Stimulated activated CD4-positive, alpha-beta T cell treated with anti-CD3 and anti-CD28 coated beads, Interleukin-1b, Interleukin-23, amount 100 ng/mL, for 4 hours (primary cell): ENCODE measurements at regions not wholly inside any gene's neighbourhood (a gene's known extent, or its start where the extent isn't known, plus 50 kb on each side); places are given as distances from the start of the nearest gene placed in this dataset.
"Not testable (repeated sequence)": the region's sequence is repeated elsewhere in the genome, so short reads cannot be mapped to it uniquely, and the experiment has no call there.

Experiments used
- DNase-seq, 2 donors: peaks; one replicate each; pipeline ENCODE4 v3.0.0-alpha.2; 2020; ENCODE audit warnings: low read depth in 2 of 2

DNA sequence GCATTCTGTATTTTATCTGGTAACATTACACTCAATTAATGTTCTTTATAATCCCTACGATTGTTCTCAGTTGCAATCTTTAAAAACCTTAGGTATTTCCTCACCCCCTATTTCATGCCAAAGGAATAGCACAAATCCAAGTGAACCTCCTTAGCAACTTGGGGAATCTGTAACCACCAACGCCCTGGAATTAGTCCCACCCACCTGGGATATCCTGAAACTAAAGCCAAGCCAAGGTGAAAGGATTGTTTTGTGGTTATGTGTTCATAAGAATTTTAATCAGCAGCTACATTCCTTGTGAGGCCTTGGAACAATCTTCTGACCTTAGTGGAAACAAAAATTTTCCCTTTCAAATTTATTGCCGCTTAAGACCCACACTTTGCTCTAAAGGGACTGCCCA lies 908.7 kb downstream of the TTLL7 start:
- no peak for DNase-seq

DNA sequence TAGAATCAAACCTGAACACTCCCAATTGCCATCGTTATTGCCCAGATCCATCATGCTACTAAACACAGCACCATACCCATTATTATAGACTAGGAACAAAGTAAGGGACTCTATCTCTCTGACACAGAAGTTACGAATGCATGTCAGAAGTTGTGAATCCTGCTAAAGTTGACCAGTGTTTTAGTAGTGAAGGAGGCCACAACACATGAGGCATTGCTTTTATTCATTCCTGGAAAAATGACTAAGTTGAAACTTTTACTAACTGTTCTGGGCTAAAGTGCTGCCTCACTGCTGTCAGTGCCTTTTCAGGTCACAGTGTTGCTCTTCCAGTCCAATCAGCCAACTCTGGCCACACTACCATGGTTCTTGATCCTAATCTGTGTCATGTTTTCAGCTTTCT lies 911.1 kb downstream of the TTLL7 start:
- DNase-seq = no peak

DNA sequence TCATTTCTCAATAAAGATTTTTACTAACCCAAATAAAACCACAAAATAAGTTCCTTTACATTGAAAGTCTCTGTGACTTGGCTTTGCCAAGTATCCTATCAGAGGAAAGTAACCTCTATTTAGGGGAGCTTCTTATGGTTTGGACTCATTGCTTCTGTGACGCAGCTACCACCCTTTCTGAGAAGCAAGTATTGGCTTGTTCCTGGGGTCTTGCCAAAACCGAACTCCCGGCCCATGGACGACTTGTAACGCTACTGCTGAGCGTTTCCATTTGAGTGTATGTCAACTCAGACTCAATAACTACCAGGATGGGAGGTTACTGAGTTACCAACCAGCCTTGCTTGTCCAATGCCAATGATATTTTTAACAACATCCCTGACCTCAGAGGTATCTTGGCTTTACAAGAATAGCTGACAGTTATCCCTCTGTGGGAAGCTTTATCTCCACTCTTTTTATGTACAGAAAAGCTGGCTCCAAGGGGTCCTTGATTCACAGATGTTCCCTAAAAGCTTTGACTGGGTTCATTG lies 911.9 kb downstream of the TTLL7 start:
- no peak for DNase-seq

DNA sequence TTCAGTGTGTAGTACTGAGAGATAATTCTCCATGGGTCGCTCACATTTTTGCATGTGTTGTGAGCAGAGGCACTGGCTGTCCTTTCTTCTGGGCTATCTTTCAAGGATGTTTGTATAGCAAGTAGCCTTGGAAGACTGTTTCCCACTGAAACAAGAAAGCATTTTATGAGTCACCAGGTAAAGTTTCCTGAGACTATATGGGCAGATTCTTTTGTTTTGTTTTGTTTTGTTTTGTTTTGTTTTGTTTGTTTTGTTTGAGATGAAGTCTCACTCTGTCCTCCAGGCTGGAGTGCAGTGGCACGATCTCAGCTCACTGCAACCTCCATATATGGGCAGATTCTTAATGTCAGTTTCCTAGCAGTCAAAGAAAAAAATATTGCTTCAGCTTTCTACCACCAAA lies 912.6 kb downstream of the TTLL7 start:
- no peak for DNase-seq

DNA sequence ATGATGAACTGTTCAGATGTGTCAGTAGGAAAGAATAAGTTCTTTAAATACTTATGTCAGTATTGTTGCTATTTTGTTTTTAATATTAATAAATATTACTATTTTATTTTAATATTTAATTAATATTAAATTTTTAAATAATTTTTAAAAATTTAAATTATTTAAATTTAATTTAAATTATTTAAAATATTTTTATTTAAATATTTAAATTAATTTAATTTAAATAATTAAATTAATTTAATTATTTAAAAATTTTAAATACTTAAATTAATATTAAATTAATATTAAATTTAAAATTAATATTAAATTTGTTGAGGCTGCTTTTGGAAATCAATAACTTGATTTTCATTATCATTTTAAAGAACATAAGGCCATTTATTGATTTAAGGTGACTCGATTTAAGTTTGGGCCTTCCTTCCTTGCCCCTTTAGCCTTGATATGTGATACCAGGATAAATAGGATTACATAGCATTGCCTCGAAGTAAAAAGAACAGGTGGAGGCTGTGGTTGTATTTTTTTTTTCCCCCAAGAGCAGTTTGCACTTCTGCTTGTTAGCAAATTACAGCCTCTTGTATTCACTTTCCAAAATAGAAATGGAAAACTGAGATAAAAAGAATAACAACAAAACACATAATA lies 915.2 kb downstream of the TTLL7 start:
- no peak for DNase-seq

DNA sequence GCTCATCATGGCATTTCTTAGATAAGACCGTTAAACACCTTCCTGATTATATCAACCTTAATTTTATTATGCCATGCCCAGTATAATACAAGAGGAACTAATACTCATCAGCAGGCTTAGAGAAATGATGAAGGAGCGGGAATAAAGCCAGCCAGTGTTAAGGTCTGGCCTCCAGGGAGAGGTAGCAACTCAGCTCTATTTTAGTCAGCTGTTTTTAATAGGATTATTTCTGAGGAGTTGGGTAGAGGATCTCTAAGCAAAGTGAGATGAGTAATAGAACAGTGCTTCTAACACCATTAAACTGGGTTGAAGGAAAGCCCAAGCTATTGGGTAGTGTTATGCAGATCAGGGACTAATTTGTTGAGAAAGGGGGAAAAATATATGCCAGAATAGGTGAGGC lies 921.5 kb downstream of the TTLL7 start:
- DNase-seq = no peak

DNA sequence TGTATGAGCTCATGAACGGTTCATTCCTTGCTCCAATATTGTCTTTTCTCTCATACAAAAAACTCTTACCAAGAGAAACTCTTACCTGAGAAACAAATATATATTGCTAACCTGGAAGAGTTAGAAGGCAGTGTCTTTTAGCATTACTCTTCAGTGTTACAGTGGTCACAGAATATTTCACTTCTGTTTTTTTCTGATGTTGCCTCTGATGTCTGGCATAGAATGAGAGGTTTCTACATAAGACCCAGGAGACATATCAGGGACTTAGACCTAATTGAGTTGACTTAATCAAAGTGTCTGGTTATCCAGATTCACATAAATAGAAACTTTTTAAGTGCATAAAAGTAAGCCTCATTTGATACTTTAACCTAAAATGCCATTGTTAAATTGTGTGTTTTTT lies 923.8 kb downstream of the TTLL7 start:
- no peak for DNase-seq

DNA sequence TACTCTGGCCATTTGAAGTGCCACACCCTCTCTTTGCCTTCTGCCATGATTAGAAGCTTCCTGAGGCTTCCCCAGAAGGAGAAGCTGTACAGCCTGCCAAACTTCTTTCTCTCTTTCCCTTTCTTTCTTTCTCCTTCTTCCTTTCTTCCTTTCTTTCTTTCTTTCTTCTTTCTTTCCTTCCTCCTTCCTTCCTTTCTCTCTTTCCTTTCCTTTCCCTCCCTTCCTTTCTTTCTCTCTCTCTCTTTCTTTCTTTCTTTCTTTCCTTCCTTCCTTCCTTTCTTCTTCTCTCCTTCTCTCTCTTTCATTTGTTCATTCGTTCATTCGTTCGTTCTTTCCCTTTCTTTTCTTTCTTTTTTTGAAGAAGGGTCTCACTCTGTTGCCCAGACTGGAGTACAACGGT lies 931.0 kb downstream of the TTLL7 start:
- DNase-seq = no peak

DNA sequence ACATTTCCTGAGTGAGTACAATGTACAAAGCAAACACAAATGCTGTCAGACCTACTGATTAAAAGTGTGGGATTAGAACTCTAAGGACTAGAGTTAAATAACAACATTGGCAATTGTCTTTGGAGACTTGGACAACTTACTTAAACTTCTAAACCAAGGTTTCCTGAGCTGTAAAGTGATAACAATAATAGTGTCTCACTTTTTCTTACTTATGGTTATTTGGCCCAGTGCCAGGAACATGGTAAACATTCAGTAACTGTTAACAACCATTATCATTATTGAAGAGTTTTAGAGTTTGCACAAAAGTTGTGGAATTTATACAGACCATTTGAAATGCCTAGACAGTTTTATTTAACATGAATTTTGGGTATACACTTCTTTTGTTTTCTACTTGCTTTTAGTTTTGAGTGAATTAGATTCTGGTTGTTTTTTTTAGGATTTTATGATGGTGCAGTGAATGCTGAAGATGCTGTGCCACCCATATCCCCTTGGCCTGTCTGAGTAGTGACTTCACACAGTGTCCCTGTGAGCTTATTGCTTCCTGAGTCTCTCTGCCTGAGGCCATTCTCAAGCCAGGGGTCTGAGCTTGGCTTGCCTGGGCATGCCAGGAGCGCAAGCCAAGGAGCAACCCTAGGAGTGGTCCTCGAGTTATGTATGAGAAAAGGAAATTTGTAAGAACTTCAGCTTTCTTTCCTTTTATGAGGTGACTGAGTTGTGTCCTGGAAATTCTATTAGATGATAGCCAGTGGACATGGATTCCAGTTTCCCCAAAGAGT lies 932.8 kb downstream of the TTLL7 start:
- DNase-seq = no peak

DNA sequence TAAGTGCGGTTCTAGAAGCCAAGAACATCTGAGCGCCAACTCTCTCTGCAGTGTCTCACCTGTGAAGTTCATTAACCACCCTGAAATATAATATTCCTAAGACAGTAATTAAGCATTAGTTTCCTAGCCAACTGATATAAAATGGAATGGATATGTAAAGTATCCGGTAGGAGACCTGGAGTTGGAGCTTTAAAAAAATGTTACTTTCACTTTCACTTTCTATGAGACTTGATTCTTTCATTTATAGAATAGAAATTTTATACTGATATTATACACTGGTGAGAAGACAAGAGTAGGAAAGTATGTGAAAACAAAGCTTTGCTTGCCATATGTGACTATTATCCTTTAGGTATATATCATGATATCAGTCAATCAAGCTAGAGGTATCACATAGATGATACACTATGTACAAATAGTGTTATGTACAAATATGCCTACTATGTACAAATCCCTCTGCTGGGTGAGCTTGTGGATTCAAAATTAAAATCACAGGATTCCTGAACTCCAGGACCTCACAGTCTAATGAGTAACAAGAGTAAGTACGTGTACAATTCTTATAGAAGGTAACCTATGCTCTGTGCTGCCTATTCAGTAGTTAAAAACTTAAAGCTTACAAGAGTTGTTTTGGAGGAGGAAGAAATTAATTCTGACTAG lies 934.2 kb downstream of the TTLL7 start:
- no peak for DNase-seq

DNA sequence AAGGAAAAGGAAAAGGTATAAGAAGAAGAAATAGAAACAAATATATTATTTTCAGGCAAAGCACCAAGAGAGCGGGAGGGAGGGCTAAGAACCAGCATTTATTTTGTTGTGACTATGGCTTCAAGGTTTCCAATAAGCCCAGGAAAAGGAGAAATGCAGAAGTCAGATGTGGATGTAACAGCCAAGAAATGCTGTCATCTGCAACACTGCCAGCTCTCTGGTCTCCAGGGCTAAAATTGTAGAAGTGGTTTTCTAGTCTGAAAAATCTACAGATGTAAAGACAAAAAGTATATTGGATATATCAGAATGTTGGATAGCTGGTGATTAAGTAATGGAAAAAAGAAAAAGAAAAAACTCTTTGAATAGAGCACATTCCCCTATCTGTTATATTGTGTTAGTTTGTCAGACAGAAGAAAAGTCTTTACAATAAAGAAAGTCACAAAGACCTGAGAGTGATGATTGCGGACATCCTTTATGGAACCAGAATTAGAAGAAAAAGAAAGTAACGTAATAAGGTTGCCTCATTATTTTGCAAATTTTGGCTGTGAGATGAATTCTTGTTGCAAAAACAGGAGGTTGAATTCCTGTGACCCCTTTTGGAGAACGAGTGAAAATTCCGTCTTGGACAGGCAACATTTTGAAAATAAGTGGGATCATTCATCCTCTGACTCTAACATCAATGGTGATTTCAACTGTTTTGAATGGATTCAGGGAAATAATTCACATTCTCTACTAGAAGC lies 938.1 kb downstream of the TTLL7 start:
- DNase-seq = no peak

DNA sequence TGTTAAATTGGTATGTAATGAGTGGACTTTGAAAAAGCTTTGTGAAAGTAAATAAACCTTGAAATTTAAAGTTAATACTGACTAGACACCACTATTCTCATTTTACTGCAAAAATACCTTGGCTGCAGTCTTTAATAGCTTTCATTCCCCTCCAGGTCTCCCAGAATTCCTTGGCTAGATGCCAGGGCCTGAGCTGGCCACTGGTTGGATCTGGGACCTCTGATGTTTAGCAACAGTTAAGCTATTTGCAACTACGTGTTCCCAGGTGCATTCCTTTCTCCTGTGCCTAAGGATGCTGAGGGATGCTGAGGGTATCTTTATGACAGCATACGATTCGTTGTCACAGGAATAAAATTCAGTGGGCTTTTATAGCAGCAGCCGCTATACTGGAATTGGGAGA lies 938.7 kb downstream of the TTLL7 start:
- no peak for DNase-seq

DNA sequence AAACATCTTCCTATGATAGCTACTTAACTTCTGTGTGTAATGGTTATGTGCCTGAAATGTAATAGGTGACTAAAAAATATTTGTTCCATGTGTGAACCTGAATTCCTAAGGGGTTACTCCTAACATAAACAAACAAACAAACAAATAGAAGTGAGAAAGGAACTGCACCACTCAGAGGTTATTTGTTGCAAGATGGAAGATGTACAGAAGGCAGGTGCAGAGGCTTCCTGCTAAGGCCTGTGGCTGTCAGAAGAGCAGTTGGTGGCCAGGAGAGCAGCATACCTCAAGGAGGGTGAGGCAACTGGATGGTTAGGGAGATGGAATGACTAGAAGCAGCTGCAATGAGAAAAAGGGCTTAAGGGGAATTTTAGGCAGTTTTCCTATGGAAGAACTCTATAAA lies 940.6 kb downstream of the TTLL7 start:
- DNase-seq = no peak

DNA sequence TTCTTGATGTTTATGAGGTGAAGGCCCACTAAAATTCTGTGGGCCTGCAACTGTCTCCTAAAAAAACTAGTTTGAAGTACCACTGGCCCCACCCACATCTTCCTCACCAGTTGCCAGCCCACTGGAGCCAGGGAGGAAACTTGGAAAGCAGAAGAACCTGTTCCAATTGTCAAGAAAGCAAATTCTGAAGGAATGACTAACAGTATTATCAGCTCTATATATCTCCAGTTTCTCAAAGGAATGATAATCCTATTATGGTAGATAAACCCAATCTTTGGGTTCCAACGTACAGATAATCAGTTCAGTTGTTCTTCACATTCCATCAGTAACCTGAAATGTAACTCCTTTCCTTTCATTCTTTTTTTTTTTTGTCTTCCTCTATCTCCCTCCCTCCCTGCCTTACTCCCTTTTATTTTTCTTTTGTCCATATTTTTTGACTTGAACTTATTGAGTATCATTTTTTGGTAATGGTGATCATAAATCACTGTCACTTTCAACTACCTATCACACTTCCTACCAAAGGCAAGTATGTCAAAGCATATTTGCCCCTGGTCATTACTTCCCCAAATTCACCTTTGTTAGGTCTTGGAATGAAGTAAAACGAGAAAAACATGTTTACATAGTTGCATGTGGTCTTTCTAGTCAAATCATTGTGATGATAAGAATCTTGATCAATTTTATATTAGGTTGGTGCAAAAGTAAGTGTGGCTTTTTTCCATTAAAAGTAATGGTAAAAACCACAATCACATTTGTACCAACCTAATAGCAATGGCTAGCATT lies 943.4 kb downstream of the TTLL7 start:
- DNase-seq = no peak

DNA sequence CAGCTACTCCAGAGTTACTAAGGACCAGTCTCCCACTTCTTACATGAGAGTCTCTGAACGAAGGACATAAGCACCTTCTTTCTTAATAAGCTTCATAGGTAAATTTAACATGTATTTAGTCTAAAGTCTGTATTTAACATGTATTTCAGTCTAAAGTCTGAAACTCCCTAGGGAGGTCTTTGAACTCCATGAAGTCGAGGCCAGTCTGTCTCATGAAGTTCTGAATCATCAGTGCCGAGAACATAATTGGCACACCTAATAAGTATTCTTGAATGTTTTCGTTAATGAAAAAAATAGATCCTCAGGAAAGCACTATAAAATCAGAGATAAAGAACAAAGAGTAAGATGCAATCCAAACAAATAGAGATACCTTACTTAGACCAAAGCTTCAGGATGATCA lies 945.5 kb downstream of the TTLL7 start:
- DNase-seq = no peak

DNA sequence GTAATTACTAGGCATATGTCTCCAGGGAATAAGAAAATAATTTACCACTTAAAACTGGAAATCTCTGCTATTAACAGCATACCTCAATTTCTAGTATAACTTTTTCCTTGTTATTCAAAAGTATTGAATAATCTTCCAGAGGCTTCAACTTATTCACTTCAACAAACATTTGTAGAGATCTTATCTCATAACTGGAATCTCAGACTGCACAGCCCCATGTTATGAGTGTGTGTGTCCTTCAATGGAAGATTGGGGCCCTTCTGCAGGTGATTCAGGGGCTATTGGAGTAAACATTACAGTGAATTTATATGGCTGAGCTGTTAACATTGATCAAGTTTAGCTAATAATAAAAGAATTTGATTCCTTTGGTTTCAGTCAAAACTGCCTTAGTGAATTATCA lies 946.1 kb downstream of the TTLL7 start:
- DNase-seq = no peak

DNA sequence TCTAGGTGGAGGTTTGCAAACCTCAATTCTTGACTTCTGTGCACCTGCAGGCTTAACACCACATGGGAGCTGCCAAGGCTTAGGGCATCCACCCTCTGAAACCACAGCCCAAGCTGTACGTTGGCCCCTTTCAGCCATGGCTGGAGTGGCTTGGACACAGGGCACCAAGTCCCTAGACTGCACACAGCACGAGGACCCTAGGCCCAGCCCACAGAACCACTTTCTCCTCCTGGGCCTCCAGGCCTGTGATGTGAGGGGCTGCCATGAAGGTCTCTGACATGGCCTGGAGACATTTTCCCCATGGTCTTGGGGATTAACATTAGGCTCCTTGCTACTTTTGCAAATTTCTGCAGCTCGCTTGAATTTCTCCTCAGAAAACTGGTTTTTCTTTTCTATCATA lies 947.9 kb downstream of the TTLL7 start:
- not testable (repeated sequence) for DNase-seq

DNA sequence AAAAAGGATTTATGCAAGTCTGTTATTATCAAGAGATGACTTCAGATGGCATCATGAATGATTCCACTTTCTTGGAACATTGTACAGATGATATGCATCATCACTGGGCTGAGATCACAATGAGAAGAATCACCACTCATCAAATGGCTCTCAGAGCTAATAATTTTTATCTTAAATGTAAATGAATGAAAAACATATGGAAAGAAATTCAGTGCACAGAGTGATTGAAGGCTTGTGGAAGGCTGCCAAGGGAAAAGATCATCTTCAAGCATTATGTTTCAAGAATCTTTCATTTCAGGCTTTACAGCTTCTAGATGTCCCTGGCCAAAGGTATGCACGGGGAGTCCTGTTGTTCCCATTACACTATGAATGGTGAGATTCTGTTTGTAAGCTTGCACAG lies 955.7 kb downstream of the TTLL7 start:
- no peak for DNase-seq

DNA sequence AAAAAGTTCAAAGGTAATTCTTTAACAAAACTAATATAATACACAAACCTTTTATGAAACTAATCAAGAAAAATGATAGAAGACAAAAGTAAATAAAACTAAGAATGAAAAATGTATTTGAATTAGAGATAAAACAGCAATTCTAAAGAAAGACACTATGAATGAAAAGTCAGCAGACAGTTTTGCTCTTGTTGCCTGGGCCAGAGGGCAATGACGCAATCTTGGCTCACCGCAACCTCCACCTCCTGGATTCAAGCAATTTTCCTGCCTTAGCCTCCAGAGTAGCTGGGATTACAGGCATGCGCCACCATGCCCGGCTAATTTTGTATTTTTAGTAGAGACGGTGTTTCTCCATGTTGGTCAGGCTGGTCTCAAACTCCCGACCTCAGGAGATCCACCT lies 959.8 kb downstream of the TTLL7 start:
- DNase-seq = not testable (repeated sequence)

DNA sequence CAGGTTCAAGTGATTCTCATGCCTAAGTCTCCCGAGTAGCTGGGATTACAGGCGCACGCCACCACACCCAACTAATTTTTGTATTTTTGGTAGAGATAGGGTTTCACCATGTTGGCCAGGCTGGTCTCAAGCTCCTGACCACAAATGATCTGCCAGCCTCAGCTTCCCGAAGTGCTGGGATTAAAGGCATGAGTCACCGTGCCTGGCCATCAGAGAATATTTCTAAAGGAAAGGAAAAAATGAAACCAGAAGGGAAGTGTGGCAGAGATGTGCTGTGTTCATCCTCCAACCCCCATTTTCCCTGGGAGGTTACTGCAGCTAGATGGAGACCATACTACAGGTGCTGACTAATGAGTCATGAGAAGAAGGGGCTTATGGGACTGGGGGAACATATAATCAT lies 964.1 kb downstream of the TTLL7 start:
- no peak for DNase-seq

DNA sequence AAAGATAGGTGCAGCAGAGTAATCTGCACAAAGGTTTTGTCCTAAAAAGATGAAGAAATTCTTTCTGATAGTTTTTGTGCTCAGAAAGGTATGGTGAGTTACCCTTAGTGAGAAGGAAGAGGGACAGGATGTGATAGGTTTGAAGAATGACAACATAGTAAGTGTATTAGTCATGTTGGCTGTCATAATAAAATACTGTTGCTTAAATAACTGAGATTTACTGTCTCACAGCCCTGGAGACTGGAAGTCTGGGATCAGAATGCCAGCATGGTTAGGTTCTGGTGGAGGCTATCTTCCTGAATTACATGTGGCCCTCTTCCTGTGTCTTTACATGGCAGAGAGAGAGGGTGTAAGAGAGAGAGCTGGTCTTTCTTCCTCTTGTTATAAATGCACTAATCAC lies 965.2 kb downstream of the TTLL7 start:
- no peak for DNase-seq

DNA sequence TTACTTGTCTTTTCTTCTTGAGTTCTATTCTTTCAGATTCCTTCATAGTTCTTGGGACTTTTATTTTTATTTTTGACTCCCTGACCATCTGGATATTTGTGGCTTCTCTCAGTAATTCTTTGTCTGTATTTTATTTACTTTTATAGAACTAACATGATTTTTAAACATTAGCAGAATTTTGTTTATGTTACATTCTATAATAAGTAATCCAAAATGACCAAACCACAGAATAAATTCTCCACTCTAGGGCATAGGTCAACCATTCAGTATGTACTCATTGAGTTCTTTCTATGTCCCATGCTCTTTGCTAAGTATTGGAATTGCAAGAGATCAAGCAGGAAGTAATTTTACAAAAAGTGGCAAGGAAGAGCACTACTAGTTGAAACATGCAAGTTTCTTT lies 969.0 kb downstream of the TTLL7 start:
- DNase-seq = no peak
